A673 (cell line): ENCODE measurements at regions not wholly inside any gene's neighbourhood (a gene's known extent, or its start where the extent isn't known, plus 50 kb on each side); places are given as distances from the start of the nearest gene placed in this dataset.

Source experiments
- BruUV-seq: library from RNA; stranded (reverse); fragments of 400-500 nt; replicated peaks from 2 replicates; lab custom pipeline; 2021; lab: Mats Ljungman, UMichigan
- CTCF ChIA-PET: fragments of 300-600 bp; sonication (Branson Sonifier 250); formaldehyde crosslinking; loops from one replicate; lab custom pipeline; 2022; ENCODE audit warnings: antibody characterized with exemption; lab: Charles Lee
- POLR2A ChIA-PET: fragments of 300-600 bp; sonication (Branson Sonifier 250); formaldehyde crosslinking; loops from one replicate; lab custom pipeline; 2022; ENCODE audit warnings: antibody characterized with exemption; ENCODE audit not compliant: low non-redundant PET; lab: Charles Lee
- DNase-seq: peaks from one replicate; pipeline ENCODE4 v3.0.0-alpha.2; 2015; ENCODE audit warnings: low spot score
- H3K27ac ChIP-seq: fragments of 200-600 bp; sonication (generic); 2 replicates; pipeline ENCODE4 v1.5.1; 2016; ENCODE audit warnings: mixed run types, low read depth, mild to moderate bottlenecking, mixed read lengths, antibody characterized with exemption, low read length; ENCODE audit not compliant: poor library complexity, severe bottlenecking
- H3K27me3 ChIP-seq: fragments of 200-600 bp; sonication (generic); replicated peaks from 2 replicates; pipeline ENCODE4 v1.6.1; 2017; ENCODE audit warnings: mixed run types, low read depth, mild to moderate bottlenecking, mixed read lengths, antibody characterized with exemption, low read length; ENCODE audit not compliant: insufficient read depth, poor library complexity
- H3K36me3 ChIP-seq: fragments of 200-600 bp; sonication (generic); 2 replicates; pipeline ENCODE4 v1.6.1; 2016; ENCODE audit warnings: mixed run types, mild to moderate bottlenecking, mixed read lengths, antibody characterized with exemption, low read length; ENCODE audit not compliant: insufficient read depth, poor library complexity, severe bottlenecking
- H3K4me1 ChIP-seq: fragments of 200-600 bp; sonication (generic); 2 replicates; pipeline ENCODE4 v1.6.1; 2017; ENCODE audit warnings: mixed run types, mild to moderate bottlenecking, mixed read lengths, antibody characterized with exemption, low read length; ENCODE audit not compliant: insufficient read depth, poor library complexity, severe bottlenecking
- H3K4me3 ChIP-seq: fragments of 200-600 bp; sonication (generic); 2 replicates; pipeline ENCODE4 v1.5.1; 2016; ENCODE audit warnings: low read depth, mixed run types, mild to moderate bottlenecking, mixed read lengths, low read length; ENCODE audit not compliant: poor library complexity, severe bottlenecking
- H3K9me3 ChIP-seq: fragments of 200-600 bp; sonication (generic); 2 replicates; pipeline ENCODE4 v1.6.1; 2016; ENCODE audit warnings: mixed run types, low read depth, mild to moderate bottlenecking, mixed read lengths, antibody characterized with exemption, low read length; ENCODE audit not compliant: poor library complexity, severe bottlenecking
- EZH2 ChIP-seq: fragments of 200-600 bp; sonication (generic); IDR thresholded peaks from 2 replicates; pipeline ENCODE4 v1.6.1; 2017; ENCODE audit warnings: borderline replicate concordance, low read depth, mild to moderate bottlenecking, mixed read lengths, antibody characterized with exemption, low read length; ENCODE audit not compliant: poor library complexity, severe bottlenecking
- intact Hi-C: fragments of 100-400 bp; cut with micrococcal nuclease; formaldehyde crosslinking; loops from one replicate; pipeline ENCODE4 v1.10.0; 2022; ENCODE audit not compliant: unreplicated experiment
- TF ChIP-seq, protein P1 (sequence below): fragments of 300-800, 200-600 bp; sonication (generic); conservative IDR thresholded peaks from 2 replicates; pipeline ENCODE4 v1.5.1; 2017; ENCODE audit warnings: low read depth, mild to moderate bottlenecking, antibody characterized with exemption, low read length, moderate library complexity, mixed read lengths

- ChIA-PET POLR2A (no interaction called here), CTCF (no interaction called here)
- no TSS peak for BruUV-seq
- H3K36me3 ChIP-seq = no peaks in the 10 kb centered on the region
- intact Hi-C loops = no loop called here
- H3K27me3 ChIP-seq = no peaks in the 10 kb centered on the region
- H3K4me1 ChIP-seq = no peaks in the 10 kb centered on the region
- no peak overlapping the region for H3K4me3 ChIP-seq
- H3K27ac ChIP-seq = no peak overlapping the region
- no peak for DNase-seq
- H3K9me3 ChIP-seq = no peaks in the 10 kb centered on the region
- no peak for TF ChIP-seq EZH2
- TF ChIP-seq, protein P1, sequence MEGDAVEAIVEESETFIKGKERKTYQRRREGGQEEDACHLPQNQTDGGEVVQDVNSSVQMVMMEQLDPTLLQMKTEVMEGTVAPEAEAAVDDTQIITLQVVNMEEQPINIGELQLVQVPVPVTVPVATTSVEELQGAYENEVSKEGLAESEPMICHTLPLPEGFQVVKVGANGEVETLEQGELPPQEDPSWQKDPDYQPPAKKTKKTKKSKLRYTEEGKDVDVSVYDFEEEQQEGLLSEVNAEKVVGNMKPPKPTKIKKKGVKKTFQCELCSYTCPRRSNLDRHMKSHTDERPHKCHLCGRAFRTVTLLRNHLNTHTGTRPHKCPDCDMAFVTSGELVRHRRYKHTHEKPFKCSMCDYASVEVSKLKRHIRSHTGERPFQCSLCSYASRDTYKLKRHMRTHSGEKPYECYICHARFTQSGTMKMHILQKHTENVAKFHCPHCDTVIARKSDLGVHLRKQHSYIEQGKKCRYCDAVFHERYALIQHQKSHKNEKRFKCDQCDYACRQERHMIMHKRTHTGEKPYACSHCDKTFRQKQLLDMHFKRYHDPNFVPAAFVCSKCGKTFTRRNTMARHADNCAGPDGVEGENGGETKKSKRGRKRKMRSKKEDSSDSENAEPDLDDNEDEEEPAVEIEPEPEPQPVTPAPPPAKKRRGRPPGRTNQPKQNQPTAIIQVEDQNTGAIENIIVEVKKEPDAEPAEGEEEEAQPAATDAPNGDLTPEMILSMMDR = no peak
These were observed 262.1 kb upstream of the FBXO33 start for GRCh38 chr14:39694341-39694740.

GRCh38 chr14:39683691-39684260, 251.5 kb upstream of the FBXO33 start:
- no peak for DNase-seq
- Histone ChIP-seq H3K4me3 (no peak overlapping the region), H3K27ac (no peak overlapping the region), H3K36me3 (no peaks in the 10 kb centered on the region), H3K9me3 (no peaks in the 10 kb centered on the region), H3K27me3 (no peaks in the 10 kb centered on the region), H3K4me1 (no peaks in the 10 kb centered on the region)
- TF ChIP-seq EZH2 = no peak
- TF ChIP-seq, protein P1 = no peak
- no TSS peak for BruUV-seq
- POLR2A ChIA-PET = no interaction called here
- CTCF ChIA-PET = no interaction called here
- intact Hi-C loops = no loop called here

DNA sequence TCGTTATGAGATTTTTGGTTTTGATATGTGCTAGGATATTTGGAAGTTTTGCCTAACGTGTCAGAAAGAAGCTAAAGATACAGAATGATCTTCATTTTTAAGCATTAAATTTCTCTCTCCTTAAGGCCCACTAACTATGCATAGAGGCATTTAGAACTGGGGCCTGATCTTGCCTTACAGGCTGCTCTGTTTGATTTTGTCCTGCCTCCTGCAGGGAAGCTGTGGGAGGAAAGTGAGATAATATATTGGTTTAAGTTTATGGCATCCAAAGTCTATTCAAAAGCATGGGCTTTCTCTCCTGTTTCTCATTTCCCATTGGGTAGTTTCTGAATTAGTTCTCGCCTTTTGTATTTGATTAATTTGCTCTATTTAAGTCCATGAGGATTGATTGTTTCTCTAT, 250.3 kb upstream of the FBXO33 start:
- Histone ChIP-seq H3K9me3 (no peaks in the 10 kb centered on the region), H3K36me3 (no peaks in the 10 kb centered on the region), H3K27me3 (no peaks in the 10 kb centered on the region), H3K27ac (no peak overlapping the region), H3K4me1 (no peaks in the 10 kb centered on the region), H3K4me3 (no peak overlapping the region)
- peak; percentile 4 for DNase-seq
- intact Hi-C loops = no loop called here
- ChIA-PET CTCF (no interaction called here), POLR2A (no interaction called here)
- BruUV-seq = no TSS peak
- TF ChIP-seq, protein P1 = no peak
- no peak for TF ChIP-seq EZH2
